GM19035 (cell line): ENCODE measurements at regions not wholly inside any gene's neighbourhood (a gene's known extent, or its start where the extent isn't known, plus 50 kb on each side); places are given as distances from the start of the nearest gene placed in this dataset.
"Not testable (repeated sequence)": the region's sequence is repeated elsewhere in the genome, so short reads cannot be mapped to it uniquely, and the experiment has no call there.

Experiments used
- ATAC-seq: cut with Tn5 transposase; IDR thresholded peaks from one replicate; pipeline ENCODE4 v1.9.1; 2021; ENCODE audit not compliant: unreplicated experiment

DNA sequence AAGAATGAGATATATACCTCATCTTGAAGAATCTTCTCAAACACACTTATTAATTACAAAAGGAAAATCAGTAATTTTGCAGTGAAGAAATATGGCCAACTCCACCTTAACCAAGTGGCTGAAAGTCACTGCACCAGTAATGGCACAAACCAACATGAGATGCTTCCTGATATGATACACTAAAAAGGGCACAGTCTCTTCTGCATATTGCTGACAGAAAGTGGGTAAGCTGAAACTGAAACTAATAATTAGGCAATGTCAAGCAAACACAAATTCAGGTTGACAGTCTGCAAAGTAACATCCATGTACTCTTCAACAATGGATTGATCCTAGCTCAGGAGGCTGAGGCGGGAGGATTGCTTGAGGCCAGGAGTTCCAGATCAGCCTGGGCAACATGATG is 56.1 kb downstream of the ZNF22 start:
- not testable (repeated sequence) for ATAC-seq

GRCh38 chr10:45058580-45058979 is 57.9 kb downstream of the ZNF22 start:
- no peak for ATAC-seq

DNA sequence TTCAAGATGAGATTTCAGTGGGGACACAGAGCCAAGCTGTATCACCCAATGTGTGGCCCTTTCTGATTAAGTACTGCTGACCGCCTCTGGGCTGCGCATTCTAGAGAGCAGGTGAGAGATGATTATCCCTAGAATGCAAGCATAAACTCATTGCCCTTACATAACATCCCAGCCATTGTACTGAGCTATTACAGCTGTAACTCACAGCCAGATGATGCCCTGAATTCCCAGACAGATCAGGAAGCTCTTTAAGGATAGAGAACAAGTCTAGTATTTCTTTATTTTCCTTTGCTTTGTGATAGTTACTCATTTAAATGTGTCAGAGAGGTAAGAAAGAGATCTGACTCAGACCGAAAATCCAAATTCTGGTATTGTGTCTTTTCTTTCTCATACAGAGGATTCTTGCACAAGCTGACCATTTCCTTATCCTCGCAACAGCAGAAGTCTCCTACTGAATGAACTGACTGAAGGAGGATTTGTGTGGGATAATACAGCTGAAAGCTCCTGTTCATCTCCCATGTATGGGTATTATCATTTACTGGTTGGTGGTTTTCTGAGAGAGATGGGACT is 58.4 kb downstream of the ZNF22 start:
- ATAC-seq: no peak

GRCh38 chr10:45059632-45060031 is 58.9 kb downstream of the ZNF22 start:
- ATAC-seq: no peak

GRCh38 chr10:45061982-45062381 is 61.3 kb downstream of the ZNF22 start:
- no peak for ATAC-seq

DNA sequence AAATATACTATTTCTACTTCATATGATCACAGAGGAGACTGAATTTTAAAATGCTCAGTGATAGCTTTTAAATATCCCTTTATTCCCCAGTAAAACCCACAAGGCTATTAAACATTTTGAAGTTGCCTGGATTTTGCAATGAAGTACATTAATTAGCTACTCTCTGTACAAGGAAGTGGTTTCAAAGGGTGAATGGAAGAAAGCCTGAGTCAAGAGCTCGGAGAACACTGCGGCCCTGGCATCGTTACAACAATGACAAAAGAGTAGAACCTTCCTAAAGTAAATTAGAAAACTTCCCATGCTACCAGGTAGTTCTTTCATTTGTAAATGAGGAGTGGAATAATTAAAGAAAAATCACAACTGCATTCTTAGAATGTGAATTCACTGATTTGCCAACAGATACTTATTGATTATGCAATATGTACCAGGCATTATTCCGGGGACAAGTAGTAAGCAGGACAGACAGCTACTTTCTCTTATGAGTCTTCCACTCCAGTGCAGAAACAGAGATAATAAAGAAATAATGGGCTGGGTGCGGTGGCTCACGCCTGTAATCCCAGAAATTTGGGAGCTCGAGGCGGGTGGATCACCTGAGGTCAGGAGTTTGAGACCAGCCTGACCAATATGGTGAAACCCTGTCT is 63.0 kb downstream of the ZNF22 start:
- ATAC-seq: no peak

GRCh38 chr10:45064998-45065397 is 64.3 kb downstream of the ZNF22 start:
- no peak for ATAC-seq

GRCh38 chr10:45071043-45071813 is 70.5 kb downstream of the ZNF22 start:
- ATAC-seq: no peak

- ATAC-seq: no peak
Measured at GRCh38 chr10:45075216-45075615, 74.5 kb downstream of the ZNF22 start.

- ATAC-seq: no peak
Measured at GRCh38 chr10:45075826-45076380, 75.2 kb downstream of the ZNF22 start.

DNA sequence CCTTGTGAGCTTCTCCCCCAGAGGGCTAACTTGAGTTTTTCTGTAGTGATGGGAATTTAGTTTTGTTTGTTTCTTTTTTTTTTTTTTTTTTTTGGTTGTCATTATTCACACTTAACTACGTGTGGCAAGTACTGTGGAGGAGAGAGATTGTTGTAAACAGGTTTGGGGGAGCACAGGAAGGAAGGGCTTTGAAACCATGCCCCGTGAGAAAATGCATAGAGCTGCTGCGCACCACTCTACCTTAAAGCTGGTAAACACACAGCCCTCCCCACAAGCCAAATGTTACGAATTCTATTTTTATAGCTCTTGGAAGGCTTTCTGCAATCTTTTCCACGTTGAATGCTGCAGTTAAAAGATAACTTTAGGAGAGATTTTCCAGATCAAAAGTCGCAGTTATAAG is 76.2 kb downstream of the ZNF22 start:
- no peak for ATAC-seq

- no peak for ATAC-seq
Measured at GRCh38 chr10:45080331-45080730, 79.6 kb downstream of the ZNF22 start.

GRCh38 chr10:45082176-45082575 is 81.5 kb downstream of the ZNF22 start:
- ATAC-seq: no peak

DNA sequence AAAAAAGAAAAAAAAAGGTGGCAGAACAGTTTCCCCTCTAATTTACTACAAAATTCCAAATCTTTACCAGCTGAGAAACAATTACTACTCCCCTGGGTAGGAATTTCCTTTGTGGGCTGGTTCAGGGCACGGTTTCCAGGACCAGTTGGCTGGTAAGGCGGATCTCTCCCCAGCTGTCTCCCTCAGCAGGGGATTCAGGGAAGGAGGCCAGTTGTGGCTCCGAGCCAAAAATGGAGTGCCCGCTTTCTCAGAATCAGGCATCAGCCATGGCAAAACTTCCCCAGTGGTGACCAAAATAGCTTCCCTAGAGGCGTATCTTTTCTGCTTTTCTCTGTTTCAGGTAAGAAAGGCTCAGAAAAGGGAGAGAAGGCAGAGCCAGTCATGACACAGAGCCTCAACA is 91.2 kb downstream of the ZNF22 start:
- no peak for ATAC-seq

GRCh38 chr10:45093945-45094344 is 93.2 kb downstream of the ZNF22 start:
- ATAC-seq: no peak

GRCh38 chr10:45095286-45095685 is 94.6 kb downstream of the ZNF22 start:
- ATAC-seq: no peak

GRCh38 chr10:45096001-45096400 is 95.3 kb downstream of the ZNF22 start:
- ATAC-seq: no peak

DNA sequence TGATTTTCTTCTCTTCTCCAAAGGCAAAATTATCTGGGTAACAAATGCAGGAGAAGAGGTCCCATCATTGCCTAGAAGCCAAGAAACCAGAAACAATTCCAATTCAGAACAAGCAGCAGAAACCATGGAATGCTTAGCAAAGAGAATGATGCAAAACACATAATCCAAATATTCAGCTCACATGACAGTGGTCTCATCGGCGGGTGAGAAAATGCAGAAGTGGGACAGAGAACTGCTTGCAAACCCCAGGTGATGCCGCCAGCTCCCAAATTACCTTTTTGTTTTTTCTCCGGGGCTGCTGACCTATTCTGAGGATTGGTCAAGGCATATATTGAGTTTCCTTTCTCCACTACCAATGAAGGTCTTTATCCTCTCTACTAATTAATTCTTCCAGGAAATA is 99.7 kb downstream of the ZNF22 start:
- no peak for ATAC-seq

DNA sequence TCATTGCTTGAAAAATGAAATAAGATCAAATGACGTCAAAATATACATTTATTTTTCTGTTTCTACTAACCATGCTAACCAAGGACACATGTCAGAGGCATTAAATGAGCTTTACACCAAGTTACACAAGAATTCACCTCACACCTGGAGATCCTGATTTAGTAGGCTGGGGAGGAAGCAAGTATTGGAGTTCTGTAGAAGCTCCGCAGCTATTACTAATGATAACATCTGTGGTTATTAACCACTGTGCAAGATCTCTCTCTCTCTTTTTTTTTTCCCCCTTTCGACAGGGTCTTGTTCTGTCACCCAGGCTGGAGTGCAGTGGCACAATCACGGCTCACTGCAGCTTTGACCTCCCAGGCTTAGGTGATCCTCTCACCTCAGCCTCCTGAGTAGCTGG is 104.0 kb downstream of the ZNF22 start:
- no peak for ATAC-seq

- ATAC-seq: not testable (repeated sequence)
Measured at GRCh38 chr10:45105309-45105708, 104.6 kb downstream of the ZNF22 start.

DNA sequence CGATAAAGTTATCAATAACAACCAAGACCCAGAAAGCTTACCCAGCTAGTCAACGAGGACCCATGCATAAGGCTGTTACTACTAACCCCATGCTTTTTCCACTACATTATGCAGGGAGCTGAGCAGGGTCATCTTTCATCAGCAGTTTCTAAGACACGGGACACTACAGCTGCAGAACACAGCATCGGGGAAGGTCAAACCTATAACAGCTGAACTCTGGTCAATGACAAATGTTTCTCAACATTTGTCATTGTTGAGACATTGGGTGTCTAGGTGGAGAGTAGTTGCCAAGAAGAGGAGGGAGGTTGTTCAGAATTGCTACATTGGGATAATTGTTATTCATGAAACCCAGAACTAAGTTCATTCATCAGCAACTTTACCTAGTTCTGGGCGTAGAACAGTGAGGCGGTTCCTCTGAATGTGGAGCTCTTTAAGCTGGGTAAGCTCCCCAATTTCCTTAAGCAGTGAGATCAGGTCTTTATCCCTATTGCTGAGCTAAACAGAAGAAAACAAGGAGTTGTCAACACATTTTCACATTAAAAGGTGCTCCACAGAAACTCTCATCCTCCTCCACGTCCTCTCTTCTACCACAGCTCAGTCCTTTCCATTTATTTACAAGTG is 105.6 kb downstream of the ZNF22 start:
- no peak for ATAC-seq

- no peak for ATAC-seq
Measured at GRCh38 chr10:45111509-45111908, 110.8 kb downstream of the ZNF22 start.
